H9 (cell line): ENCODE measurements at regions not wholly inside any gene's neighbourhood (a gene's known extent, or its start where the extent isn't known, plus 50 kb on each side); places are given as distances from the start of the nearest gene placed in this dataset.

Experiments
- DNase-seq: peaks from one replicate; pipeline ENCODE4 v3.0.0-alpha.2; 2017
- H2AFZ ChIP-seq: one replicate; pipeline ENCODE4 v1.6.1; 2013; ENCODE audit warnings: mild to moderate bottlenecking, low read length, control low read depth, moderate library complexity
- H2AK5ac ChIP-seq: 2 replicates; pipeline ENCODE4 v1.6.1; 2013; ENCODE audit warnings: low read length, control low read depth, mixed read lengths; ENCODE audit not compliant: insufficient read length
- H2BK120ac ChIP-seq: one replicate; pipeline ENCODE4 v1.6.1; 2013; ENCODE audit warnings: low read depth, mild to moderate bottlenecking, low read length, control low read depth, inconsistent platforms; ENCODE audit not compliant: poor library complexity, severe bottlenecking
- H2BK12ac ChIP-seq: 2 replicates; pipeline ENCODE4 v1.6.1; 2013; ENCODE audit warnings: low read length, control low read depth, mixed read lengths, low read depth; ENCODE audit not compliant: insufficient read length
- H2BK15ac ChIP-seq: 2 replicates; pipeline ENCODE4 v1.6.1; 2013; ENCODE audit warnings: low read depth, low read length, control low read depth
- H2BK20ac ChIP-seq: one replicate; pipeline ENCODE4 v1.6.1; 2013; ENCODE audit warnings: low read depth, mild to moderate bottlenecking, low read length, control low read depth, inconsistent platforms; ENCODE audit not compliant: poor library complexity, severe bottlenecking
- H2BK5ac ChIP-seq: 2 replicates; pipeline ENCODE4 v1.6.1; 2013; ENCODE audit warnings: low read length, control low read depth, mixed read lengths; ENCODE audit not compliant: insufficient read length
- H3K14ac ChIP-seq: 2 replicates; pipeline ENCODE4 v1.6.1; 2013; ENCODE audit warnings: low read length, control low read depth; ENCODE audit not compliant: insufficient read depth
- H3K18ac ChIP-seq: 2 replicates; pipeline ENCODE4 v1.6.1; 2013; ENCODE audit warnings: low read depth, mild to moderate bottlenecking, mixed read lengths, low read length, control low read depth; ENCODE audit not compliant: insufficient read length
- H3K23ac ChIP-seq: 2 replicates; pipeline ENCODE4 v1.6.1; 2013; ENCODE audit warnings: low read length, control low read depth, mixed read lengths, low read depth; ENCODE audit not compliant: insufficient read length
- H3K23me2 ChIP-seq: 2 replicates; pipeline ENCODE4 v1.6.1; 2013; ENCODE audit warnings: low read depth, mild to moderate bottlenecking, mixed read lengths, low read length, control low read depth; ENCODE audit not compliant: insufficient read length, poor library complexity, severe bottlenecking
- H3K27ac ChIP-seq: 2 replicates; pipeline ENCODE4 v1.5.1; 2013; ENCODE audit warnings: low read length, control low read depth, mixed read lengths, low read depth; ENCODE audit not compliant: insufficient read length
- H3K27me3 ChIP-seq: 2 replicates; pipeline ENCODE4 v1.6.1; 2013; ENCODE audit warnings: low read length, control low read depth, inconsistent platforms; ENCODE audit not compliant: insufficient read depth
- H3K4ac ChIP-seq: 2 replicates; pipeline ENCODE4 v1.6.1; 2013; ENCODE audit warnings: low read depth, mild to moderate bottlenecking, control low read depth, inconsistent platforms, low read length, moderate library complexity
- H3K4me1 ChIP-seq: 2 replicates; pipeline ENCODE4 v1.6.1; 2013; ENCODE audit warnings: low read length, control low read depth, inconsistent platforms; ENCODE audit not compliant: insufficient read depth
- H3K4me2 ChIP-seq: 2 replicates; pipeline ENCODE4 v1.6.1; 2013; ENCODE audit warnings: low read length, control low read depth, mixed read lengths; ENCODE audit not compliant: insufficient read length, insufficient read depth
- H3K56ac ChIP-seq: 2 replicates; pipeline ENCODE4 v1.6.1; 2013; ENCODE audit warnings: low read depth, mild to moderate bottlenecking, mixed read lengths, low read length, control low read depth; ENCODE audit not compliant: insufficient read length
- H3K79me1 ChIP-seq: 2 replicates; pipeline ENCODE4 v1.6.1; 2013; ENCODE audit warnings: low read depth, mild to moderate bottlenecking, moderate library complexity, low read length, control low read depth, inconsistent platforms; ENCODE audit not compliant: insufficient read depth, poor library complexity, severe bottlenecking
- H3K79me2 ChIP-seq: 2 replicates; pipeline ENCODE4 v1.6.1; 2013; ENCODE audit warnings: low read length, control low read depth, inconsistent platforms; ENCODE audit not compliant: insufficient read depth
- H3K9ac ChIP-seq: 2 replicates; pipeline ENCODE4 v1.6.1; 2013; ENCODE audit warnings: low read length, control low read depth, mixed read lengths; ENCODE audit not compliant: insufficient read length; ENCODE audit errors: extremely low read depth
- H3K9me3 ChIP-seq: one replicate; pipeline ENCODE4 v1.6.1; 2013; ENCODE audit warnings: low read depth, low read length, inconsistent platforms; ENCODE audit not compliant: control insufficient read depth
- H3T11ph ChIP-seq: one replicate; pipeline ENCODE4 v1.6.1; 2013; ENCODE audit warnings: mild to moderate bottlenecking, low read length, control low read depth, inconsistent platforms
- H4K20me1 ChIP-seq: one replicate; pipeline ENCODE4 v1.6.1; 2013; ENCODE audit not compliant: control insufficient read depth, insufficient read length, insufficient read depth
- H4K5ac ChIP-seq: 2 replicates; pipeline ENCODE4 v1.6.1; 2013; ENCODE audit warnings: low read depth, mild to moderate bottlenecking, mixed read lengths, low read length, control low read depth; ENCODE audit not compliant: insufficient read length
- H4K8ac ChIP-seq: replicated peaks from 2 replicates; pipeline ENCODE4 v1.6.1; 2013; ENCODE audit warnings: low read length, control low read depth, mixed read lengths, low read depth; ENCODE audit not compliant: insufficient read length
- H4K91ac ChIP-seq: 2 replicates; pipeline ENCODE4 v1.6.1; 2013; ENCODE audit warnings: low read depth, mild to moderate bottlenecking, moderate library complexity, mixed read lengths, low read length, control low read depth; ENCODE audit not compliant: insufficient read length
- H3K27ac Mint-ChIP-seq, 3 experiments: 2 replicates in 2 of 3; 3 replicates in 1 of 3; pipeline ENCODE4 v1.8.0; 2020 to 2021; ENCODE audit warnings: mixed read lengths in 3 of 3, mild to moderate bottlenecking in 1 of 3, moderate library complexity in 1 of 3
- H3K27me3 Mint-ChIP-seq: 2 replicates; pipeline ENCODE4 v1.8.0; 2021; ENCODE audit warnings: low read depth, mild to moderate bottlenecking, moderate library complexity, mixed read lengths
- H3K36me3 Mint-ChIP-seq, 3 experiments: 2 replicates in 2 of 3; 3 replicates in 1 of 3; pipeline ENCODE4 v1.8.0; 2020 to 2021; ENCODE audit warnings: low read depth in 3 of 3, mixed read lengths in 3 of 3; ENCODE audit not compliant: insufficient read depth in 1 of 3
- H3K4me1 Mint-ChIP-seq, 2 experiments: 2 replicates each; pipeline ENCODE4 v1.8.0; 2020; ENCODE audit warnings: mixed read lengths in 2 of 2
- H3K4me3 Mint-ChIP-seq, 2 experiments: 2 replicates in 1 of 2; 3 replicates in 1 of 2; pipeline ENCODE4 v1.8.0; 2020 to 2021; ENCODE audit warnings: mild to moderate bottlenecking in 2 of 2, mixed read lengths in 2 of 2, moderate library complexity in 1 of 2
- H3K9me3 Mint-ChIP-seq, 2 experiments: 2 replicates in 1 of 2; 3 replicates in 1 of 2; pipeline ENCODE4 v1.8.0; 2020; ENCODE audit warnings: mild to moderate bottlenecking in 2 of 2, mixed read lengths in 2 of 2, moderate library complexity in 1 of 2
- WGBS: extraction: QIAGEN DNeasy Blood & Tissue Kit; methylation state at CpG from one replicate; pipeline ENCODE4 v1.1.7; 2013; ENCODE audit warnings: missing lambda C conversion rate, low lambda C conversion rate, mixed read lengths; ENCODE audit not compliant: insufficient read length; ENCODE audit errors: extremely low coverage; 5-methylcytosine and 5-hydroxymethylcytosine counted together
- TF ChIP-seq, protein P1 (sequence below): fragments of 200-600 bp; sonication (generic); conservative IDR thresholded peaks from 3 replicates; pipeline ENCODE4 v1.8.0; 2021; ENCODE audit warnings: antibody characterized with exemption, mild to moderate bottlenecking

DNA sequence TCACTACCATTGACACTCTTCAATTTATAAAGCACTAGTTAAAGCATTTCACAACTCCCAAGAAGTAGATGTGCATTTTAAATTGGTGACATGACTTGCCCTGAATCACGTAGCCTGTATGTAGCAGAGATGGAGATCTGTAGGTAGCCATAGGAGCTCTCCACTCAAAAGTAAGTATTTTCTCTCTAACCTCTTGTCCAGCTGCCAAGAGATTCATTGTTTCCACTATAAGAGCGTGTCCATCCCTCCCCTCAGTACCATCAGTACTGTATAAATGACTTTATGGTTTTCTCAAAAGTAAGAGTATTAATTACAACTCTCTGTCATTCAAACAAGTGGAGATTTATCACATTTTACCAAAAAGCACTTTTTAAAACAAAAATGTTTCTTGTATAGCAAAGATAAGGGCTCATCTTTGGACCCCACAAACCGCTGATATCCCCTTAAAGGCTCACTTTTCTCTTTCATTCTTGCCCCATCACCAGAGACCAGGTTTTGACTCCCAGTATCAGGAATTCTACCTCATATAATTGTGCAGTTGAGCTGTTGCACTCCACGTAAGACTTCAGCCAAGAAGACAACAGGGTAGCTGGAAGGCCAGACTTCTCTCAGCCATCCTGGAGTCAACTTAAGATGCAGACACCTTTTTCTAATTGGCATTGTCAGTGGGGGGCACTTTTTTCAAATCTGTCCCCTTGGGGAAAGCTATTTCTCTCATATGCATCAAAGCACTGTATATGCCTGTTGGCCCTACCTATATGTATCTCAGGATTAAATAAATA is 78.0 kb upstream of the GALNT5 start:
- H3K9ac ChIP-seq, result no peak overlapping the region
- no peak overlapping the region for H4K91ac ChIP-seq
- H4K8ac ChIP-seq, result no peak overlapping the region
- no peak overlapping the region for H3T11ph ChIP-seq
- no peaks in the 10 kb centered on the region for H3K27me3 Mint-ChIP-seq
- peaks cover 0 to 2% of the 10 kb centered on the region in 2 experiments; a peak in 1 of 5 replicates for H3K9me3 Mint-ChIP-seq
- H3K56ac ChIP-seq, result no peak overlapping the region
- peaks cover 0 to 6% (median 1%) of the 10 kb centered on the region in 3 experiments; a peak in 2 of 7 replicates for H3K36me3 Mint-ChIP-seq
- no peak overlapping the region for H3K27ac Mint-ChIP-seq
- no peak overlapping the region for H2BK15ac ChIP-seq
- H4K20me1 ChIP-seq, result no peaks in the 10 kb centered on the region
- H3K79me1 ChIP-seq, result no peaks in the 10 kb centered on the region
- H3K23ac ChIP-seq, result no peak overlapping the region
- no peaks in the 10 kb centered on the region for H3K79me2 ChIP-seq
- no peaks in the 10 kb centered on the region for H3K9me3 ChIP-seq
- H2AFZ ChIP-seq, result no peak overlapping the region
- no peak overlapping the region for H2BK20ac ChIP-seq
- H3K4ac ChIP-seq, result no peak overlapping the region
- no peak overlapping the region for H3K4me3 Mint-ChIP-seq
- H3K4me1 Mint-ChIP-seq, result 0 out of 4 replicates have a peak, but pooled peaks cover 0 to 3% of the 10 kb centered on the region in 2 experiments
- H3K23me2 ChIP-seq, result no peaks in the 10 kb centered on the region
- H2BK5ac ChIP-seq, result no peak overlapping the region
- no peak overlapping the region for H4K5ac ChIP-seq
- H3K14ac ChIP-seq, result no peak overlapping the region
- H3K27ac ChIP-seq, result no peak overlapping the region
- no peak for DNase-seq
- no peak overlapping the region for H3K4me2 ChIP-seq
- H2BK12ac ChIP-seq, result no peak overlapping the region
- H3K27me3 ChIP-seq, result no peaks in the 10 kb centered on the region
- no peaks in the 10 kb centered on the region for H3K4me1 ChIP-seq
- TF ChIP-seq, protein P1, sequence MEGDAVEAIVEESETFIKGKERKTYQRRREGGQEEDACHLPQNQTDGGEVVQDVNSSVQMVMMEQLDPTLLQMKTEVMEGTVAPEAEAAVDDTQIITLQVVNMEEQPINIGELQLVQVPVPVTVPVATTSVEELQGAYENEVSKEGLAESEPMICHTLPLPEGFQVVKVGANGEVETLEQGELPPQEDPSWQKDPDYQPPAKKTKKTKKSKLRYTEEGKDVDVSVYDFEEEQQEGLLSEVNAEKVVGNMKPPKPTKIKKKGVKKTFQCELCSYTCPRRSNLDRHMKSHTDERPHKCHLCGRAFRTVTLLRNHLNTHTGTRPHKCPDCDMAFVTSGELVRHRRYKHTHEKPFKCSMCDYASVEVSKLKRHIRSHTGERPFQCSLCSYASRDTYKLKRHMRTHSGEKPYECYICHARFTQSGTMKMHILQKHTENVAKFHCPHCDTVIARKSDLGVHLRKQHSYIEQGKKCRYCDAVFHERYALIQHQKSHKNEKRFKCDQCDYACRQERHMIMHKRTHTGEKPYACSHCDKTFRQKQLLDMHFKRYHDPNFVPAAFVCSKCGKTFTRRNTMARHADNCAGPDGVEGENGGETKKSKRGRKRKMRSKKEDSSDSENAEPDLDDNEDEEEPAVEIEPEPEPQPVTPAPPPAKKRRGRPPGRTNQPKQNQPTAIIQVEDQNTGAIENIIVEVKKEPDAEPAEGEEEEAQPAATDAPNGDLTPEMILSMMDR, result no peak
- no peak overlapping the region for H3K18ac ChIP-seq
- WGBS, result no CpG with 5 or more reads among the region's 4 CpGs
- no peak overlapping the region for H2AK5ac ChIP-seq
- no peak overlapping the region for H2BK120ac ChIP-seq
